Mucosa of gallbladder (tissue), 1 donor: ENCODE measurements at regions not wholly inside any gene's neighbourhood (a gene's known extent, or its start where the extent isn't known, plus 50 kb on each side); places are given as distances from the start of the nearest gene placed in this dataset.
"Not testable (repeated sequence)": the region's sequence is repeated elsewhere in the genome, so short reads cannot be mapped to it uniquely, and the experiment has no call there.

Experiments
- DNase-seq: peaks from one replicate; pipeline ENCODE4 v3.0.0-alpha.2; 2020; ENCODE audit warnings: low spot score
- donor health status: DM: no; HTN: no; CAD: no.

DNA sequence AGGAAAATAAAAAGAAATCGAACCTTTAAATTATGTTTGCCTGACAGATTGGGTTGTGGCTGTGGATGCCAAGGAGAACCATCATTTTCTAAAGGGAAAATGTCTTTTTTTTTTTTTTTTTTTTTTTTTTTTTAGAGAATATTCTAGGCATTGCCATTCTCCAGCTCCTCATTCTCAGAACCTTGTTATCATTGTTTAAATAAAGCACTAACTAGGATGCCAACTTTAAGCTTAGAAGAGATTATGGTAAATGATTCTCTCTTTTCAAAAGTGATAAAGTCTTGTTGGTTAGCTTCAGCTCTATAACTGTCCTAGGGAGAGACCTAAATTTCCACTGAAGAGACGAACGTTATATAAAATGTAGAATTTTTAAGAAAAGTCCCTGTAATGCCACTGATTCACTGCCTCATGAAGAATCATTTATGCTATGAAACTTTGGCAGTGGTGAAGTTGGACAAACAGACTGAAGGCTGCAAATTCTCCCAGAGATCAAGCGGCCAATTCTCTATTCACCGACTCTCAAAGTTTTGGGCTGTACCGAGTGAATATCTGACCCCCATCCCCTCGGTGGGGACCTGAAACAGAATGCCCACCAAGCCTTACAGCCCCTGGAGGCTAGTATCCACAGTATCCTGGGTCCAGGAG lies 207.9 kb upstream of the PITRM1 start:
- no peak for DNase-seq

- DNase-seq, result no peak
These were observed 204.0 kb upstream of the PITRM1 start for GRCh38 chr10:3376631-3377030.

DNA sequence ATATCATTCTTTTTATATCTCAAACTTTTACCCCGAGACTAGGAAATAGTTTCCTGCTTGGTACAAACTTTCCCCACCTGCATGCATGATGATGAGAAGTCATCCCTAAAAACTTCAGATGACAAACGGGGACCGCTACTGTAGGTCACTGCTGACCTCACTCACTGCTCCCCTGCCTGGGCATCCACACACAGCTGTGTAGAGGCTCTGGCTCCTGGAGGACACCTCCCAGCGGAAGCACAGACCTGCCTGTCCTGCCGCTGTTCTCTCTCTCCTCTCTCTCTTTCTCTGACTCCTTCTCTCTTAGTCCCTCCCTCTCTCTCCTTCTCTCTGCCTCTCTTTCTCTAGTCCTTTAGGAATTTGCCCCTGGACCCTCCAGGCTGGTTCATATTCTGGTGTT lies 202.9 kb upstream of the PITRM1 start:
- DNase-seq, result no peak

- no peak for DNase-seq
These were observed 202.3 kb upstream of the PITRM1 start for GRCh38 chr10:3374914-3375313.

- not testable (repeated sequence) for DNase-seq
These were observed 200.9 kb upstream of the PITRM1 start for GRCh38 chr10:3373374-3374027.

- peak; percentile 42 for DNase-seq
These were observed 199.7 kb upstream of the PITRM1 start for GRCh38 chr10:3372281-3372680.

- not testable (repeated sequence) for DNase-seq
These were observed 199.0 kb upstream of the PITRM1 start for GRCh38 chr10:3371624-3372023.

GRCh38 chr10:3366735-3367405 lies 194.3 kb upstream of the PITRM1 start:
- DNase-seq, result no peak

- no peak for DNase-seq
These were observed 193.5 kb upstream of the PITRM1 start for GRCh38 chr10:3366043-3366442.

GRCh38 chr10:3365630-3366029 lies 193.0 kb upstream of the PITRM1 start:
- peak; percentile 18 for DNase-seq

DNA sequence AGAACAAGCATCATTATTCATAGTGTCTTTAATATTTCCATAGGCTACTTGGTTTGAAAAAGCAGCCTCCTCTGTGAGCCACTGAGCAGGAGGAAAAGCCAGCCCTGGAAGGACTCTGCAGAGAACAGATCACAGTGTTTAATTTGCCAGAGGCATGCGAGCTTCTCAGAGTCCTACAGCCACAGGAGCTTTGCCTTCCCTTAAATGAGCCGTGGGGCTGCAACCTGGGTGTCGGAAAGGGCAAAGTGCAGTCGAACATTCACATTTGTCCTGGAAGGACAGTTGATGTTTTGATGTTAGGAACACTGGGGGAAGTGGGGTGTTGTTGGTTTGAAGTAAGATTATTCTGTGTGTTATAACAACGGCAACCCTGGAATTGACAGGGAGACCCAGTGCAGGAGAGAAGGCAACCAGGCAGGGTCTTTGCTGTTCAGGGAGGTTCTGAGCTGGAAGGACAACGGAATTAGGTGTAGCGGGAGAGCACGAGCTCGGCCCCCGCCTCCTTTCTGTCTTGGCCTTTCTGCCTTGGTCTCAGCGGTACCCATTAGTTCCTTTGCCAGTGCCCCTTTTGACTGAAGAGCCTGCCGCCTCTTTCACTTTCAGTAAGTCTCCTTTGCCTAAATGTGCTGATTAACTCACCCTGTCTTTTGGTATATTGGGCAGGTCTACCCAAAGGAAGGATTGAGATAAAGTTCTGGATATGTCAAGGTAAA lies 192.3 kb upstream of the PITRM1 start:
- DNase-seq, result no peak

DNA sequence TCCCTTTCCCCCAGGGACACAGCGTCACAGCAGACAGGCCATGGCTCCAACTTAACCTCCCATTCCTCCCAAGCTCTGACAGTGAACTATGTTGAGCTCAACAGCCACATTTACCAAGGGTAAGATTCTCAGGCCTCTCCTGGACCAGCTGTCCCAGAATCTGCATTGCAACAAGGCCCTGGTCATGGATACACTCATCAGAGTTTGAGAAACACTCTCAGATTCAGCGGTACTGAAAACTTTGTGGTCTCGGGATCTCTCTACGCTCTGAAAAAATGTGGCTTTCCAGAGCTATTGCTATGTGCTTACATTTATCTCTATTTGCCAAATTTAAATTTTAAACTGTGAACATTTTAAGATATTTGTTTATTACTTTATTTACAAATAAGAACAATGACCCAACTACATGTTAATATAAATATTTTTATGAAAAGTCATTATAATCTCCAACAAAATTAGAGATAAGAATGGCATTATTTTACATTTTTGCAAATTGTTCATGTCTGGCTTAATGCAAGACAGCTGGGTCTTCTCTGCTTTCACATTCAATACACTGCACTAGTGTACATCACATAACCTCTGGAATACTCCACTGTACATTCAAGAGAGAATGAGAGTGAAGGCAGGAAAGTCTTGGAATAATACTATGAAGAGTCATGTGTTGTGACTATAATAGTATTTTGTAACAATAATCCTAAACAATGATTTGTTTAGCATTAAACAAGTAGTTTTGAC lies 190.9 kb upstream of the PITRM1 start:
- no peak for DNase-seq

DNA sequence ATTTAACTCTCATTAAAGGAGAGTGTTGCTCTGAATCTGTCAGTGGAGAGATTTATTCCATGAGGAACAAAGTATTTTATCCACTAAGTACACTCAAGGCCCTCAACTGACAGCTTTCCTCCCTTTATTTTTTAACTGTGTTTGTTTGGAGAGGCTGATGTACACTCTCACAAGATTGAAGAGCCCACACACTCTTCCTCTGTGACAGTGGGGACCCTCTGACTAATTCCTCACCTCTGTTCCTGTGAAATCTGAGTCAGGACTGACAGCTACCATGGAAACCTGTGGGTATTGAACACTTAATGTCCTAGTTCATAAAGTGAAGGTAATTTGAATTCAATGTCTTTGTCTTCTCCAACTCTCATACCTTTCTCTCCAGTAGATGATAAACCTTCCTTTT lies 189.8 kb upstream of the PITRM1 start:
- DNase-seq, result no peak

GRCh38 chr10:3361640-3362039 lies 189.1 kb upstream of the PITRM1 start:
- DNase-seq, result no peak

DNA sequence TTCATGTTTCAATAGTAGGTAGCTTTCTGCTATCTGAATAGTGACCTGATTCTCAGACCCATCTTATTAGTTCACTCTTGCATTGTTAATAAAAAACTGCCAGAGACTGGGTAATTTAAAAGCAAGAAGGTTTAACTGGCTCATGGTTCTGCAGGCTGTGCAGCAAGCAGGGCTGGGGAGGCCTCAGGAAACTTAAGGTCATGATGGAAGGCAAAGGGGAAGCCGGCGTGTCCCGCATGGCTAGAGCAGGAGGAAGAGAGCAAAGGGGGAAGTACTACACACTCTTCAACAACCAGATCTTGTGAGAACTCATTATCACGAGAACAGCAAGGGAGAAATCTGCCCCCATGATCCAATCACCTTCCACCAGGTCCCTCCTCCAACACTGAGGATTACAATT lies 185.2 kb upstream of the PITRM1 start:
- no peak for DNase-seq

DNA sequence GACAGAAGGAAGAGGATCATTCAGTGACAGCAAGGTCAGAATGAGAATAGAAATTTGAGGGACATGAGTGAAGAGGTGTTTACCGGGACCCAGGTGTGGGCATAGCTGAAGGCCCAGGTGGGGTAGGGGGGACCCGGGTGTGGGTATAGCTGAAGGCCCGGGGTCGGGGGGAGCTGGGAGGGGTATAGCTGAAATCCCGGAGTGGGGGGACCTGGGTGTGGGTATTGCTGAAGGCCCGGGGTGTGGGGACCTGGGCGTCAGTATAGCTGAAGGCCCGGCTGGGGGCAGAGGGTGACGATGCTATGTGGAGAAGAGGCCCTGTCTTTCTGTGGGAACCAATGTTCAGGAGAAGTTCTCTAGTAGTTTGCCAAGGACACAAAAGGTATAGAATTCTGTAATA lies 183.0 kb upstream of the PITRM1 start:
- no peak for DNase-seq

GRCh38 chr10:3354174-3354900 lies 181.8 kb upstream of the PITRM1 start:
- DNase-seq, result no peak

GRCh38 chr10:3353235-3353634 lies 180.7 kb upstream of the PITRM1 start:
- no peak for DNase-seq

DNA sequence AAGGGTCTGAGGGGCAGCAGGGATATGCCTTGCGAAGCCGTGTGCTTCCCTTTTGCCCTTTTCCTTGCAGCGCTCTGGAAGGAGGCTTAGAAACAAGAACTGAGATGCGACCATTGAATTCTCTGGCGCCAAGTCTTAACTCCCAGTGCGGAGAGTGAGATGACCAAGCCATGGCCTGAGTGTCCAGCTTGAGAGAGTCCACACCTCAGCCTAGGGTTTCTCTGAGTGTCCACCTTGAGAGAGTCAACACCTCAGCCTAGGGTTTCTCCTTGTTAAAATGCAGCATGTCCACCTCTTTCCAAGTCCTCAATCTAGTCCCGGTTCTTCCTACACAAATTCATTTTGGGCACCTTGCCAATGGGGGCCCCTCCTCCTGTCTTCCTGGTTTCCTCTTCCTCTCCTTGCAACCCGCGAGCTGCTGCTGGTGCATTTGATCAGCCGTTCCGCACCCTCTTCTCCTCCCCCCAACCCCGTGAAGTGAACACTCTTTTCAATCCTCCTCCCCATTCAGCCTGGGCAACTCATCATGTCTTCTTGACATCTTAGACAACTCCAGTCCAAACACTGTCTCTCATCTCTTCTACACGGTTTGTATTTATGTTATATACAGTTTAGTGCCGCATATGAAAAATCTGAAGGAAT lies 178.2 kb upstream of the PITRM1 start:
- DNase-seq, result no peak

DNA sequence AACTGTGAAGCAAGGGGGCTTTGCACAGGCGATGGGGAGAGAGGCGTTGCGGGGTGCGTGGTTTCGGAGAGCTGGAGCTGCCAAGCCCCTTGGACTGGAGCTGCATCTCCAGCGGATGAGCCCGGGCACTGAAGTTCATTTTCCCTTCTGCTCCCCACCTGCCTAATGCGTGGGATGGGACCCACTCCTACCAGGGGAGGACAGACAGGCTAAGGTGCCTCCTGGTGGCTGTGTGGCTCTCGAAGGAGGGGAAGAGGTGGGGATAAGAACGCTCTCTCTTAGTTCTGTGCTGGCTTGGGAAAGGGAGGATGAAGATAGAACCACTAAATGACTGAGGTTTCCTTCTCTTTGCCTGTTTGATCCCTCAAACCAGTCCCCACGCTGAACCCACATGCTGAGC lies 177.6 kb upstream of the PITRM1 start:
- DNase-seq, result no peak

- no peak for DNase-seq
These were observed 176.0 kb upstream of the PITRM1 start for GRCh38 chr10:3348564-3348963.
